ENCODE measurements at regions not wholly inside any gene's neighbourhood (a gene's known extent, or its start where the extent isn't known, plus 50 kb on each side); places are given as distances from the start of the nearest gene placed in this dataset.
"Not testable (repeated sequence)": the region's sequence is repeated elsewhere in the genome, so short reads cannot be mapped to it uniquely, and the experiment has no call there.

DNA sequence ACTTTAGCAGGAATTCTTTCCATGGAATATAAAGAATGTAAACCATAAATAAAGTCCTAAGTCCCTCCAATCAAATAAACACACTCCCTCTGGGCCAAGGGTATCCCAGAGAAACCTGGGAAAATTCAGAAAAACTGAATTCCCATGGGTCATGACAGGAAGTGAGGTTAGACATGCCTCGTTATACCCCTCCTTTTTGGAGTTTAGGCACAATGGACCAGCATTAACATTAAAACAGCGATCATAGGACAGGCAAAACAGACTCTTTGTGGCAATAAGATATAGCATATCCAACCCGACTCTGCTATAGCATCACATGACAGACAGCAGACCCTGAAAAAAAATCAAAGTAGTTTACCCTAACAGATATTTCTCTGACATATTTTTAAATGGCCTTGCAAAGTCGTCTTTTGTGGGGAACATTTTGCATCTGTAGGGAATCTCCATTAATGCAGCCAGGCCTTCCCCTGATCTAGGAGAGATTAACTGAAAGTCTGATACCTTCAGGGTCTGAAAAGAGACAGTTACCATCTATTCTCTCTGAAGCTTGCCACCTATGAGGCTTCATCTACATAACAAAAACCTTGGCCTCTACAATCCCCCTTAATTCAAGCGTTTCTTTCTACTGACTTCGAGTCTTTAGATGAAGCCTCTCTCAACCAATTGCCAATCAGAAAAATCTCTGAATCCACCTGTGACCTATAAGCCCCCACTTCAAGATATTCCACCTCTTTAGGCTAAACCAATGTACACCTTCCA, 143.0 kb upstream of the KCNK1 start:
- H3K9me3 ChIP-seq (ENCODE audit: control insufficient read depth in 4 of 4, insufficient read depth in 3 of 4, low read length in 3 of 4), result peaks cover 0 to 3% (median 0%) of the 10 kb centered on the region in 4 donors
- no peaks in the 10 kb centered on the region for H3K36me3 ChIP-seq (ENCODE audit: control insufficient read depth in 4 of 4, insufficient read depth in 4 of 4, low read length in 4 of 4)
- 63% methylated on average over 6 of the region's 6 CpGs for WGBS, 2 donors
- TF ChIP-seq, protein P1, sequence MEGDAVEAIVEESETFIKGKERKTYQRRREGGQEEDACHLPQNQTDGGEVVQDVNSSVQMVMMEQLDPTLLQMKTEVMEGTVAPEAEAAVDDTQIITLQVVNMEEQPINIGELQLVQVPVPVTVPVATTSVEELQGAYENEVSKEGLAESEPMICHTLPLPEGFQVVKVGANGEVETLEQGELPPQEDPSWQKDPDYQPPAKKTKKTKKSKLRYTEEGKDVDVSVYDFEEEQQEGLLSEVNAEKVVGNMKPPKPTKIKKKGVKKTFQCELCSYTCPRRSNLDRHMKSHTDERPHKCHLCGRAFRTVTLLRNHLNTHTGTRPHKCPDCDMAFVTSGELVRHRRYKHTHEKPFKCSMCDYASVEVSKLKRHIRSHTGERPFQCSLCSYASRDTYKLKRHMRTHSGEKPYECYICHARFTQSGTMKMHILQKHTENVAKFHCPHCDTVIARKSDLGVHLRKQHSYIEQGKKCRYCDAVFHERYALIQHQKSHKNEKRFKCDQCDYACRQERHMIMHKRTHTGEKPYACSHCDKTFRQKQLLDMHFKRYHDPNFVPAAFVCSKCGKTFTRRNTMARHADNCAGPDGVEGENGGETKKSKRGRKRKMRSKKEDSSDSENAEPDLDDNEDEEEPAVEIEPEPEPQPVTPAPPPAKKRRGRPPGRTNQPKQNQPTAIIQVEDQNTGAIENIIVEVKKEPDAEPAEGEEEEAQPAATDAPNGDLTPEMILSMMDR (IDR thresholded peaks at IDR 0.05; ENCODE audit: control extremely low read depth, extremely low read depth), result no peak
- no peak for DNase-seq
- no peak overlapping the region for H3K27ac ChIP-seq (ENCODE audit: low read depth in 1 of 2, low read length in 1 of 2)
- H3K4me1 ChIP-seq (ENCODE audit: control insufficient read depth in 5 of 5, insufficient read depth in 5 of 5, low read length in 5 of 5), result no peaks in the 10 kb centered on the region
- no peak for ATAC-seq (ENCODE audit: insufficient read depth, low FRiP score)
- H3K9ac ChIP-seq (ENCODE audit: insufficient read depth in 1 of 2, low read length in 2 of 2), result no peak overlapping the region
- no peak overlapping the region for H3K4me3 ChIP-seq
- H3K27me3 ChIP-seq (ENCODE audit: control insufficient read depth in 3 of 3, insufficient read depth in 3 of 3, low read length in 2 of 3), result no peaks in the 10 kb centered on the region

DNA sequence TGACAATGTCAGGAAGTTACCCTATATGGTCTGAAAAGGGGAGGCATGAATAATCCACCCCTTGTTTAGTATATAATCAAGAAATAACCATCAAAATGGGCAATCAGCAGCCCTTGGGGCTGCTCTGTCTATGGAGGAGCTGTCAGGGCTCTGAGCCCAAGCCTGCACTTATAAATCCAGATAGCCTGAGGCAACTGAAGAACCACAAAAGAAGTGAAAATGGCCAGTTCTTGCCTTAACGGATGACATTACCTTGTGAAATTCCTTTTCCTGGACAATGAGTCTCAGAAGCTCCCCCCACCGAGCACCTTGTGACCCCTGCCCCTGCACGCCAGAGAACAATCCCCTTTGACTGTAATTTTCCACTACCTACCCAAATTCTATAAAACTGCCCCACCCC, 142.1 kb upstream of the KCNK1 start:
- ATAC-seq (ENCODE audit: insufficient read depth, low FRiP score), result not testable (repeated sequence)
- 87 to 89% methylated on average over 3 of the region's 3 CpGs for WGBS, 2 donors

DNA sequence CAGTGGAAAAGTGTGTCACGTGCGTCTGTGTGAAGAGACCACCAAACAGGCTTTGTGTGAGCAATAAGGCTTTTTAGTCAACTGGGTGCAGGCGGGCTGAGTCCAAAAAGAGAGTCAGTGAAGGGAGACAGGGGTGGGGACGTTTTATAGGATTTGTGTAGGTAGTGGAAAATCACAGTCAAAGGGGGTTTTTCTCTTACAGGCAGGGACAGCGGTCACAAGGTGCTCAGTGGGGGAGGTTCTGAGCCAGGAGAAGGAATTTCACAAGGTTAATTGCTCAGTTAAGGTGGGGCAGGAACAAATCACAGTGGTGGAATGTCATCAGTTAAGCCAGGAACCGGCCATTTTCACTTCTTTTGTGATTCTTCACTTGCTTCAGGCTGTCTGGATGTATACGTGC, 141.1 kb upstream of the KCNK1 start:
- H3K9me3 ChIP-seq (ENCODE audit: control insufficient read depth in 4 of 4, insufficient read depth in 3 of 4, low read length in 3 of 4); H3K9ac ChIP-seq (ENCODE audit: insufficient read depth in 1 of 2, low read length in 2 of 2); H3K27ac ChIP-seq (ENCODE audit: low read depth in 1 of 2, low read length in 1 of 2); H3K36me3 ChIP-seq (ENCODE audit: control insufficient read depth in 4 of 4, insufficient read depth in 4 of 4, low read length in 4 of 4); H3K27me3 ChIP-seq (ENCODE audit: control insufficient read depth in 3 of 3, insufficient read depth in 3 of 3, low read length in 2 of 3); ATAC-seq (ENCODE audit: insufficient read depth, low FRiP score); H3K4me1 ChIP-seq (ENCODE audit: control insufficient read depth in 5 of 5, insufficient read depth in 5 of 5, low read length in 5 of 5); DNase-seq; H3K4me3 ChIP-seq: not testable (repeated sequence)
- 72 to 75% methylated on average over 7 of the region's 7 CpGs for WGBS, 2 donors

More for the DNA sequence above, 142.1 kb upstream of the KCNK1 start:
- H3K4me3 ChIP-seq; DNase-seq; H3K9me3 ChIP-seq (ENCODE audit: control insufficient read depth in 4 of 4, insufficient read depth in 3 of 4, low read length in 3 of 4); H3K4me1 ChIP-seq (ENCODE audit: control insufficient read depth in 5 of 5, insufficient read depth in 5 of 5, low read length in 5 of 5); H3K27ac ChIP-seq (ENCODE audit: low read depth in 1 of 2, low read length in 1 of 2); H3K9ac ChIP-seq (ENCODE audit: insufficient read depth in 1 of 2, low read length in 2 of 2); H3K27me3 ChIP-seq (ENCODE audit: control insufficient read depth in 3 of 3, insufficient read depth in 3 of 3, low read length in 2 of 3); H3K36me3 ChIP-seq (ENCODE audit: control insufficient read depth in 4 of 4, insufficient read depth in 4 of 4, low read length in 4 of 4): not testable (repeated sequence)

DNA sequence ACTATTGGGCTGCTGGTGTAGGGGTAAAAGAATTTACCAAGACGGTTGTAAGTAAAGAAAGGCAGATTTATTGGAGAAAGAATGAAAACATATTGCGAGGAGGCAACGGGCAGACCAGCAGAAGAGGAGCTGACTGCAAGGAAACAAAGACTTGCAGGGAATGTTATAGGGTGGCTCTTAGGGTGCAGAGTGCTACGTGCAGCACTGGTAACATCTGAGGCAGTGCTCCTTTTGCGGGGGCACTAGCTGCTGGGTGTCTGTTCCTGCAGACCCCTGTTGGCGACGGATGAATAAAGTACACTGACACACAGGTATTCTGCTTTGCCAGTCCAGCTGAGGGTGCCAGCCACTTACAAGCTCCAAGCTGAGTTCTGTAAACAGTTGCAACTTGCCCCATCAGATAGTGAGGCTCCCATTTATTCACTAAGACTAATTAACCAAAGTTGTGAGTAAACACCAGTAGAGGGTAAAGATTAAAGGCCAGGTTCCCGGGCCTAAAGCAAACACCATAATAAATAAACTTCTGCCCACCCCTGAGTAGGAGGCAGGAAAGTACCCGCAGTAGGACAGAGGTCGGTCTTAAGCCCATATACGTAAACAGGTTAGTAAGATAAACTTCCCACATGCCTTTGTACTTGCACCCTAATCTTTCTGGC, 140.2 kb upstream of the KCNK1 start:
- Histone ChIP-seq H3K4me3 (no peak overlapping the region), H3K27me3 (ENCODE audit: control insufficient read depth in 3 of 3, insufficient read depth in 3 of 3, low read length in 2 of 3) (no peaks in the 10 kb centered on the region), H3K9me3 (ENCODE audit: control insufficient read depth in 4 of 4, insufficient read depth in 3 of 4, low read length in 3 of 4) (peaks cover 0 to 2% (median 0%) of the 10 kb centered on the region in 4 donors), H3K9ac (ENCODE audit: insufficient read depth in 1 of 2, low read length in 2 of 2) (no peak overlapping the region), H3K36me3 (ENCODE audit: control insufficient read depth in 4 of 4, insufficient read depth in 4 of 4, low read length in 4 of 4) (no peaks in the 10 kb centered on the region), H3K4me1 (ENCODE audit: control insufficient read depth in 5 of 5, insufficient read depth in 5 of 5, low read length in 5 of 5) (no peaks in the 10 kb centered on the region), H3K27ac (ENCODE audit: low read depth in 1 of 2, low read length in 1 of 2) (no peak overlapping the region)
- no peak for DNase-seq
- TF ChIP-seq, protein P1 (IDR thresholded peaks at IDR 0.05; ENCODE audit: control extremely low read depth, extremely low read depth), result no peak
- WGBS, 2 donors, result 77 to 83% methylated on average over 11 of the region's 11 CpGs
- ATAC-seq (ENCODE audit: insufficient read depth, low FRiP score), result no peak

All from lung (tissue), 11 donors.